ENCODE measurements at regions not wholly inside any gene's neighbourhood (a gene's known extent, or its start where the extent isn't known, plus 50 kb on each side); places are given as distances from the start of the nearest gene placed in this dataset.

DNA sequence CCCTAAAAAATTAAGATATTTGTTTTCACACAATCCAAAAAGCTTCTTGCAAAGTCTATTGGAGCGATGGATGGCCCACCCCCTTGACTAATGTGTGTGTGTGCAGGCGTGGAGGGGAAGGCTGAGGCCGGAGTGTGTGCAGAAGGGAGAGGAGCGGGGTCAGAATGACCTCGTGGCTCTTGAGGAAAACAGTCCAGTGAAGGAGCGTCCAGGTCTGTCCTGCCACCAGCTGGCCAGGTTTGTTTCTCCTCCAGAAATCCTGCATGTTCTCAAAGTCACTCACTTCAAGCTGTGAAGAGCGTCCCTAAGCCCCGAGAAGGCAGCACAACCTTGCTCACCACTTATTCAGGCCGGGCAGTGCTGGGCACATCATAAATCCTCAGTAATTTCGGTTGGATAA, 69.5 kb upstream of the SSX2IP start:
- no peak for DNase-seq

DNA sequence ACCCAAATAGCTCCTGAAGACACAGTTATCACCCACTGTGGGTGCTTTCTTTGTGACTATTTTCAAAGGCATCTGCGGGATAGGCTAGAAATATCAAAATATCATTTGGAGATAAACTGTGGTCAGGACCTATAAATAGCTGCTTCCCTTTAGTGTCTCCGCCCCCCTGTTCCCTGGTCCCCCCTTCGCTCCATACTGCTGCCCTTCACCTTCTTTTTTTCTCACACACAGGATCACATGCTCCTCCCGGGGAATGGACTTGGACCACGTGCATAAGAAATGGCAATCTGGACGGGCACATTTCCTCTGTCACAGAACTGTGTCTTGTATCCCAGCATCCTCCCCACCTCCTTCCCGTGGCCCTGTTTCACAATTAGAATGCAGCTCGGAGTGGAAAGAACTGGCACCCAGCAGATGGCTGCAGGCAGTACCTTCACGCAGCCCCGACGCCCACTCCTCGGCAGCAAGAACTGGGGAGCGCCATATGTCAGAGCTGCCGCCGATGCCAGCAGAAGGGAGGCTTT, 68.8 kb upstream of the SSX2IP start:
- no peak for DNase-seq

DNA sequence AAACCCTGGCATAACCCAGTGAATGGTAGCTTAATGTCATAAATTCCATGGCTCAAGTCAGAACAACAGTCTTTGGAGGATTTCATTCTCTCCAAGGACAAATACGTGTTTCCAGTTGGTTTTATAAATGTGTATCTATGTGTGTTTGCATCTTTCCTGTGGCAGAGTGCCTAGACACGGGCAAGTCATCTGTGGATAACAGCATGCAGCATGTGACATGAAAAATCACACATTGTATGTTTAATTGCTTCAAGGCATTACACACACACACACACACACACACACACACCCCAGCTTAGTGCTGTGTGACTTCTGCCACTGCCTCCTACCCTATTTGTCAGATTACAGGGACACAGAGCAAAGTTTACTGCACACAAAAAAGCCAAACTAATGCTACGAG, 68.2 kb upstream of the SSX2IP start:
- no peak for DNase-seq

DNA sequence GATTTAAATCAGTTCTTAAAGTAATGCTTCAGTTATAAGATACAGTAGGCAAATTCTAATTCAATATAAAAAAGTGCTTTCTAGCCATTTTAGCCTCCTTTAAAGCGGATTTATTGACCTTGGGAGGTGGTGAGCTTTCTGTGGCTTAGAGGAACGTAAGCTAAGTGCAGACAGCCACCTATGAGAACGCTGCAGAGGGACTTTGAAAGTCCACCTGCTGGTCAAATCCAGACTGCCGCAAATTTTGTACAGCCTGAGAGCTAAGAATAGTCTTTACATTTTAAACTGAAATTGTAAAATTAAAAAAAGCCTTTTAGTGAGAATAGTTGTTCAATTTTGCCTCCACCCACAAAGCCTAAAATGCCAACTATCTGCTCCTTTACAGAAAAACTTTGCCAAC, 67.0 kb upstream of the SSX2IP start:
- DNase-seq, result no peak

DNA sequence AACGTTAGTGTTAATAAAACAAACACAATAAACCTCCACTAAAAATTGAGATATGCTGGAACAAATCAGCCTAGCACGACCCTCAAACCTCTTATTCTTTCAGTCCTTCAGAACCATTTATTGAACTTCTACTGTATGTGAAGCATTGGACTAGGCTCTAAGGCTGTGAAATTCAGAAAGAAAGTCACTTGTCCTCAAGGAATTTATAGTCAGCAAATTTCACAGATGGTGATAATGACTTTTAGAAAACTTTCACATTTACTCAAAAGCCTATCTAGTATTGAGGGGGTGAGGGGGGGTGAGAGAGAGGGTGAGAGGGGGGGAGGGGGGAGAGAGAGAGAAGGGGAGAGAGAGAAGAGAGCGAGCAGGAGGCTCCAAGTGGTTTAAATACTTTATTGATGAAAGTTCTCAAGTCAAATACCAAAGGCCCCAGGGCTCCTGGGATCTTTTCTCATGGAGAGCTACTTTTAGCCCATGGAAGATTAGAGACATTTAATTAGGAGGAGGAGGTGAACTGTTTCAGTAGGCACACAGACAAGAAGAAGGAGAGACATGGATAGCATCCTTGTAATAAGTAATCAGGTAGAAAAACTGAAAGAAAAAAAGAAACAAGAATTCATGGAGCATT, 66.3 kb upstream of the SSX2IP start:
- no peak for DNase-seq

DNA sequence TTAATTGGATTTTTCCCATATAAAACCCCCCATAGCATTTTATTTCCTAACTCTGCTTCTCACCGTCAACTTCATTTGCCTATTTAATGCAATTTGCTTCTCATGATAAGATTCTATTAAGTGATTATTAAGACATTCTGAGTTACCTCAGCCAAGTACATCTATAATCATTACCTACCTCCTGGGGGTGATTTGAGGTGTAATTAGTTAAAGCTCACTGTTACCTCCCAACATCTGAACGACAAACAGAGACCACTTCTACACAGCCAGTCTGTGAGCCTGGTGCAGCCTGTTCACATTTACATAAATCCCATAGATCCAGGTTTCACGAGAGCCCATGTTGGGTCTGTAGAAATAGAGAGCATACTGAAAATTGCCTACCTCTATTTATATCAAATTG, 65.7 kb upstream of the SSX2IP start:
- DNase-seq, result no peak

DNA sequence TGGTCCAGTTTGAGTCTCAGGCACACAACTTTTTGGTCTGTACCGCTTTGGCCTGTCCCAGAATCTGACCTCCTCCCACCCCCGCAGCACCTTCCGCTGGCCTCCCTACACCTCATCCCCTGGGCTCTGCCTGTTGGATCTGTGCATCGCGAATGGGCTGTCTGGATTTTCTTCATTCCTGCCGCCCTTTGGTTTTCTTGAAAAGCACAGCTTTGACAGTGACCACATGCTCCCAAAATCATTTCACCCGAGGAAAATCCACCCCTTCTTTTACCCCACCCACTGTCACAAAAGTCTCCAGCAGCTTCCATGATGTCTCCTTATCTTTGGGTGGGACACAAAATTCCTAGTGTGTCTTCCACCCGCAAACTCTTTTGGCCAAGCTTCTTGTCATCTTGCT, 65.0 kb upstream of the SSX2IP start:
- DNase-seq, result no peak

DNA sequence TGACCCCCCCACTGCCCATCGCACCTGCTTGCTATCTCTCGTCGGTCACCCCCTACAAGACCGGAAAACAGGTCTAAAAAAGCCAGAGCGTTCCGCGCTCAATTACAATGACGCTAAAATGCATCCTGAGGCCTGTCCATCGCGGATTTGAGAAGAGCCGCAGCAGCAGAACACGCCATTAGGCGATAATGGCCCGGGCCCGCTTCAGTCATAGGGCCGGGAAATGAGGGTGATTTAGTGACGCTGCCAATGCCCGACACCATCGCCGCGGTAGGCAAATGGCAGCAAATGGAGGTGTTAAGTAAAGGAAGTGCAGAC, 64.1 kb upstream of the SSX2IP start:
- DNase-seq, result no peak

DNA sequence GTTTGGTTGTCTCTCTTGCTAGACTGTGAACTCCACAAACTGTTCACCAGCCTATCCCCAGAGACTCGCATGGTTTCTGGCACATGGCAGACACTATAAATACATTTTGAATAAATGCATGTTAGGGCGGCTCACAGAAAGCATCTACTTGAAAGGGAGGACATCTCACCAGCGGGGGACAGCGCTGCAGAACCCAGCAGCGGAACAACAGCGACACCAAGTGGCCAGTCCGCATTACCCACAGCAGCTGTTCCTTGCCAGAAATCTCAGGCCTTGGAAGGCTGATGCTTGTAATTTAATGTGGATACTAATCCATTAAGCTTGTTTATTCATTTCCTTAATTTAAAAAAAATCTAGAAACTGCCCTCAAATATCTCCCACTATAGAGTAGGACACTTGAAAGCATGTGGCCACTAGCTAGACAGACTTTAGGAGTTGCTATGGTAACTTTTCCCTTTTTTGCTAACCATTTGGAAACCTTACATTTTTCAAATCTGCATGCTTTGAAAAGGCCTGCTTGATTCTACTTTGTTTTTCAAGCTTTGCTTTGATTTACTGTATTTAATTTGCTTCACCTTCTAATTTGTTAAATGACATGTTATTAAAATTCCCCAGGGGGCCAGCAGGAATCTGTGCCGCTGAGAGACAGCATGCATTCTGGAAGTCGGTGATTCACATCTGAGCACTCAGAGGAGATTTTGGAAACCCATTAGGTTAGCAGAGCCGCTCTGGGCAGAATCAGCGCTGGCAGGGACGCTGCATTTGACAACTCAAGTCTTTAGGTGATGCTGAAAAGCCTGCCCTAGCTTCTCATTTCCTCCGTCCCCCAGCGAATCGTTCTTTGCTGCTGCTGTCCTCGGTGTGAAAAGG, 63.5 kb upstream of the SSX2IP start:
- peak; percentile 39 for DNase-seq

DNA sequence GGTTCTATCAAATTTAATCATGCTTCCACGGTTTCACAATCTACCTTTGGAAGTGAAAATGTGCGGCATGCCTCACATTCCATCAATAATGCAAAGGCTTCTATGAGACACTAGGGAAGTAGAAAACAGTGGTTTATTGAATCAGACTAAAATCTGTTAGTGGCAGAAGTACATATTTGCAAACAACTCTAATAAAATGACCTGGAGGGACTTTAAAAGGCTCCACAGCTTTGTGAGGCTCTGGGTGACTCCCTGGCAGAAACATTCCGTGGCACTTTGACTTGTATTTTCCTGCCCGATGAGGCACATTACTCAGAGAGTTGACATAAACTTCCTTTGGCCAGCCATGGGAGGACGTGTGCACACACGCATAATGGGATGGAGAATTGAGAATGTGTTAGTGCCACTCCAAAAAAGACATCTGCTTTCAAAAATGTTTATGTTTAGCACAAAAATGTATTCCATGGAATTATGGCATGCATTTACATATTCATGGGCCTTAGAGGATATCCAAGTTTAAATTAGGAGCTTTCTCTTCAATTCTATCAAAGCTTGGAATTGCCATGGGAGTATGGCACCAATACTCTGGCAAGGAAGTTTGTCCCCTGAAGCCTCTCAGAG, 60.0 kb upstream of the SSX2IP start:
- no peak for DNase-seq

DNA sequence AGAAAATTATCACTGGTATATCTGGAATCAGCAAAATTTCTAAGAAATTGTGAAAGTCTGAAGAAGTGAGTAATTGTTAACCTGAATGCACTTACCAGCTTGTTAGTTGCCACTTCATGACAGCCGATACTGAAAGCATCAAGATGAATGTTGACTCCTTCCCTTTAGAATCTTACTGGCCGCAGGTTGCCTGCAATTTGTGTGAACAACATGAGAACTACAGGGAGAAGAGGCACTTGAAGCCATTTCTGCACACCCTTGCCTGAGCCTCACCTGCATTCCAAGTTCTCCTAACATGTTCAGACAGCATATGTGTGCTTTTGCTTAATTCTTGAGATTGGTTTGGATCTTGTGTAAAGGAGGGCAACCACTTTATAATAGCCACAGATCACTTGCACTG, 59.2 kb upstream of the SSX2IP start:
- no peak for DNase-seq

DNA sequence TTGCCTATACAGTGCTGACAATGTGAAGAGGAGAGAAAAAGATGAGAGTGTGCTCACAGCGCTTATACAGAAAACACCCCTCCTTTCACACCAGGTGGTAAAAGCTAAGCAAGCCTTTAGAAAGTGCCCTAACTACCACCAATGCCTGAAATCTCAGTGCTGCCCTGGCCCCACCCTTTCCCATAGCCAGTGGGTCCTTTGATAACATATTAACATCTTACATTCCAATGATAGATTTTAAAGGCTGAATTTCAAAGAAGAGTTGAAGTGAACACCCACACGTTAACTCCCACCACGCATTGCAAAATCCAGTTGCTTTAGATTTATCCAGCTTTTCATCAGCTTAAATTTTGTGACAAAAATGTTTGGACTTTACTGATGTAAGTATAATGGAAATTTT, 58.1 kb upstream of the SSX2IP start:
- no peak for DNase-seq

DNA sequence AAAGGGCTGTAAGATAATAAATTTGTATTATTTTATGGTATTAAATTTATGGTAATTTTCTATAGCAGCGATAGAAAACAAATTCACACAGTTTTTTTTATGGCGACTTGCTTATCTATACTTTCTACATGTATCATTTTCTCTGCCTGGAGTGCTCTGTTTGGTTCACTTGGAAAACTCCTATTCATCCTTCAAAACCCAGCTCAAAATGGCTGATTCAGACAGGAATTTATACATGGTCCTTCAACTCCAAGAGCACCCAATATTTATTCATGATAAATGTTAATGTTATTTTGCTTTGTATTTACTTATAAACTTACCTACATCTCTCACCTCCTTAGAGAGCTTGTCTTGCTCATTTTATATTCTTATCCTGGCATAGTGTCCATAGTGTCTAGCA, 55.6 kb upstream of the SSX2IP start:
- DNase-seq, result no peak

DNA sequence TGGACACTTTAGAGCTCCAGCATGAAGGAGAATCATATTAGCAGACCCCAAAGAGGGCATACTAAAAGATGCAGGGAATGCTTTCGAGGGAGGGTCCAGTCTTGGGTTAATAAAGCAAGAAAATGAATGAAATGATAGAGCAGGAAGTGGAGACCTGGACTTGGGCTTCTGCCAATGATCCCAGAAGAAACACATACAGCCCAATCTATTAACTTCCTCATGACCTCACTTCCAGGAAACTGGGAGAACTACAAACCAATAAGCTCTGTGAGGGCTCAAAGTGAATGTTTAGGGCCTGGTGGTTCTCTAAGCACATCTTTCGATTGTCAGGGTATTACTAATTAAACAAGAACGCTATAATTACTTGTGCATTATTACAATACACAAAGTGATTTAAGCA, 53.6 kb upstream of the SSX2IP start:
- no peak for DNase-seq

DNA sequence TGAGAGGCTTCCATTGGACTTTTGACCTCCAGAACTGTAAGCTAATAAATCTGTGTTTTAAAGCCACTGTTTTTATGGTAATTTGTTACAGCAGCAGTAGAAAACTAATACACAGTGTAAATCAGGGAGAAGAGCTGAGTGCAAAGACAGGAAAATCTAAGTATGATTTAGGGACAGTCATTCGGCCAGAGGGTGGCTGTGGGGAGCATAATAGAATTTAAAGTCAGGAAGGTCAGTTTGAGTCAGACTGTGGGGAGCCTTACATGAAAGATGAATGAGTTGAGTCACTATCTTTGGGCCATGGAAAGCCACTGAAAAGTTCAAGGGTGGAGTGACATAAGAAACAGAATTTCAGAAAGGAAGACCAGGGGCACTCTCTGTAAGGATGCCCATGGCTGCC, 52.4 kb upstream of the SSX2IP start:
- no peak for DNase-seq

DNA sequence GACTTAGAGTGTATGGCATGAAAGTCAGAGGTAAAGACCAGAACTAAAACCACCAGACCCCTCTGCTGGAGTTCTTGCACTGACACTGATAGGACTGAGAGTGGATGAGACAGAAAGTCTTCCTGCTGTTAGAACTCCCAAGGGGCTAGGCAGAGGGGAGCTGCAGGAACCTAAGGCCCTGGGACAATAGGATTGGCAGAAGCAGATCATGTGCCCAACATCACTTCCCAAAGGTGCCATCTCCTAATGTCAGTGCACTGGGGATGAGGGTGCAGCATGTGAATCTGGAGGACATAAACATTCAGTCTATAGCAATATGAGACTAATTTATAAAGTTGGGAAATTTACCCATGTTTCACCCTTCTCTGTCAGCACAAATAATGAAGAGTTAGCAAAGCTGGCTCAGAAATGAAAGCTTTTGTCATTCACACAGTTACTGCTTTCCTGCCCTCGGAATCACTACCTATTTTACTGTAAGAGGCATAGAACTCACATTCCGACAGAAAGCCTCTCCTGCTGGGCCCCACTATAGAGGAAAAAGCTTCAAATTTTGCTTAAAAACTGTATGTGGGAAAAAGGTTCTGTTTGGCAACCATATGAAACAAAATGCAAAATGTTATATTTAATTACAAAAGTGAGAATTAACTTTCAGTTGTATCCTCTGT, 49.9 kb upstream of the SSX2IP start:
- no peak for DNase-seq
